GM12864 (cell line): ENCODE measurements at regions not wholly inside any gene's neighbourhood (a gene's known extent, or its start where the extent isn't known, plus 50 kb on each side); places are given as distances from the start of the nearest gene placed in this dataset.

ENCODE experiments used
- DNase-seq: peaks from one replicate; pipeline ENCODE4 v3.0.0-alpha.2; 2011; ENCODE audit warnings: low read depth
- H3K4me3 ChIP-seq: 2 replicates; pipeline ENCODE4 v1.5.1; 2011; ENCODE audit warnings: mild to moderate bottlenecking, low read depth, low read length, control low read depth
- TF ChIP-seq, protein P1 (sequence below): IDR thresholded peaks from 2 replicates; pipeline ENCODE4 v1.5.1; 2011; ENCODE audit warnings: low read depth, mild to moderate bottlenecking, moderate library complexity, low read length, control low read depth, inconsistent platforms; ENCODE audit errors: missing control alignments

GRCh38 chr17:73934696-73935095 lies 268.8 kb upstream of the RPL38 start:
- TF ChIP-seq, protein P1, sequence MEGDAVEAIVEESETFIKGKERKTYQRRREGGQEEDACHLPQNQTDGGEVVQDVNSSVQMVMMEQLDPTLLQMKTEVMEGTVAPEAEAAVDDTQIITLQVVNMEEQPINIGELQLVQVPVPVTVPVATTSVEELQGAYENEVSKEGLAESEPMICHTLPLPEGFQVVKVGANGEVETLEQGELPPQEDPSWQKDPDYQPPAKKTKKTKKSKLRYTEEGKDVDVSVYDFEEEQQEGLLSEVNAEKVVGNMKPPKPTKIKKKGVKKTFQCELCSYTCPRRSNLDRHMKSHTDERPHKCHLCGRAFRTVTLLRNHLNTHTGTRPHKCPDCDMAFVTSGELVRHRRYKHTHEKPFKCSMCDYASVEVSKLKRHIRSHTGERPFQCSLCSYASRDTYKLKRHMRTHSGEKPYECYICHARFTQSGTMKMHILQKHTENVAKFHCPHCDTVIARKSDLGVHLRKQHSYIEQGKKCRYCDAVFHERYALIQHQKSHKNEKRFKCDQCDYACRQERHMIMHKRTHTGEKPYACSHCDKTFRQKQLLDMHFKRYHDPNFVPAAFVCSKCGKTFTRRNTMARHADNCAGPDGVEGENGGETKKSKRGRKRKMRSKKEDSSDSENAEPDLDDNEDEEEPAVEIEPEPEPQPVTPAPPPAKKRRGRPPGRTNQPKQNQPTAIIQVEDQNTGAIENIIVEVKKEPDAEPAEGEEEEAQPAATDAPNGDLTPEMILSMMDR = no peak
- H3K4me3 ChIP-seq = no peak overlapping the region
- no peak for DNase-seq

- DNase-seq = no peak
- TF ChIP-seq, protein P1 = no peak
- H3K4me3 ChIP-seq = no peak overlapping the region
Measured at GRCh38 chr17:73936908-73937627, 266.4 kb upstream of the RPL38 start.

- DNase-seq = no peak
- H3K4me3 ChIP-seq = no peak overlapping the region
- TF ChIP-seq, protein P1 = no peak
Measured at GRCh38 chr17:73938706-73939105, 264.8 kb upstream of the RPL38 start.

DNA sequence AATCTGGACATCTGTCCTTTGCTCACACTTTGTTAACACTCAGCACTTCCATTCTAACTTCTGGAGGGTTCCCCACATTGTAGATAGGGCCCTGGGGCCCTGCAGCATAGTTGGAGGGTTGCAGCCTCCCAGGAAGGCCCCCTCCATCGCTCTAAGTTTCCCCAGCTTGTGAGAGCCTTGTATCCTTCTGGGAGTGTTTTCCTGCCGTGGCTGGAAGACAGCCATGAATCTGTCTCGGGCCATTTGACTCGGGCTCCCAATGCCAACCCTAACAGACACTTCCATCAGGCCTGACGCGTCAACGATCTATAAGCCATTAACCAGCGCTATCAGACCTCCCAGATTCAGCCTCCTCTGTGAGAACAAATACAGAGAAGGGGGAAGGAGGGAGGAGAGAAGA lies 263.7 kb upstream of the RPL38 start:
- DNase-seq = no peak
- H3K4me3 ChIP-seq = no peak overlapping the region
- TF ChIP-seq, protein P1 = no peak

- no peak for DNase-seq
- H3K4me3 ChIP-seq = no peak overlapping the region
- TF ChIP-seq, protein P1 = no peak
Measured at GRCh38 chr17:73940511-73940910, 263.0 kb upstream of the RPL38 start.

GRCh38 chr17:73941919-73942530 lies 261.5 kb upstream of the RPL38 start:
- TF ChIP-seq, protein P1 = no peak
- H3K4me3 ChIP-seq = no peak overlapping the region
- DNase-seq = no peak

DNA sequence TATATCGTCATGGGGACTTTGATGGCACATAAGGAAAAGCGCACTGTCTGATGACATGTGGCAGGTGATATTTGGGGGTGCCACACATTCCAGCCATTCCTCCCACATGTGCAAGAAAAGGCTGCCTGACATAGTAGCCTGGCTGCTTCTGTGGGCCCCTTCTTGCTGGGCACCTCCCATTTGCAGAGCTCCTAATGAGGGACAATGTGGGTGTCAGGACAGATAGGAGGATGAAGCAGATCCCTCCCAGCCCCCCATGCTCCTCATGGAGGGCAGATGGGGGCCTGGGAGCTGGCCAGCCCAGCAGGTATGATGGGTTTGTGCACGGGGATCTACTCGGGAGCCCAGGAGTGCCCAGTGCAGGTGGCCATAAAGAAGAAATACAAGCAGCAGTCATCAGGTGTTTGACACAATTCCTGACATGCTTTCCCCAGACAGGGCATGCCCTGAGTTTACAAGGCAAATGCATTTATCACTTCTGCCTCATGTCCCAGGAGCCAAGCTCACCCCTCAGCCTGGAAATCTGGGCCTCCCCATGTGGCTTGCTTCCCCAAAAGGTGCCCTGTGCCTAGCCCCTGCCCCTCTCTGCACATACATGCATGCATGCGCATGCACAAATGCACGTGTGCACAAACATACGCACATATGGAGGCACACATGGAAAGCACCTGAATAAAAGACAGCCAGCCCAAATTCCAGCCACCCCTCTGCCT lies 260.6 kb upstream of the RPL38 start:
- no peak for DNase-seq
- H3K4me3 ChIP-seq = no peak overlapping the region

More for the DNA sequence above, 260.6 kb upstream of the RPL38 start:
- TF ChIP-seq, protein P1 = no peak
